Neural progenitor cell (in vitro differentiated cells): ENCODE measurements at regions not wholly inside any gene's neighbourhood (a gene's known extent, or its start where the extent isn't known, plus 50 kb on each side); places are given as distances from the start of the nearest gene placed in this dataset.

Experiments
- DNase-seq: peaks from one replicate; pipeline ENCODE4 v3.0.0-alpha.2; 2016; ENCODE audit warnings: low spot score
- H2AFZ ChIP-seq: fragments of 200-600 bp; sonication (generic); replicated peaks from 2 replicates; pipeline ENCODE4 v1.6.1; 2016; ENCODE audit warnings: antibody characterized with exemption
- H3F3A ChIP-seq: fragments of 200-600 bp; sonication (generic); 2 replicates; pipeline ENCODE4 v1.6.1; 2016; ENCODE audit warnings: antibody characterized with exemption, low read depth
- H3K27ac ChIP-seq: fragments of 200-600 bp; sonication (generic); 2 replicates; pipeline ENCODE4 v1.5.1; 2016; ENCODE audit warnings: mild to moderate bottlenecking
- H3K27me3 ChIP-seq: fragments of 200-600 bp; sonication (generic); 2 replicates; pipeline ENCODE4 v1.6.1; 2016; ENCODE audit warnings: mild to moderate bottlenecking, moderate library complexity
- H3K36me3 ChIP-seq: fragments of 200-600 bp; sonication (generic); 2 replicates; pipeline ENCODE4 v1.5.1; 2016
- H3K4me1 ChIP-seq: fragments of 200-600 bp; sonication (generic); 2 replicates; pipeline ENCODE4 v1.6.1; 2016; ENCODE audit warnings: mixed run types
- H3K4me2 ChIP-seq: fragments of 200-600 bp; sonication (generic); 2 replicates; pipeline ENCODE4 v1.6.1; 2016
- H3K4me3 ChIP-seq: fragments of 200-600 bp; sonication (generic); 2 replicates; pipeline ENCODE4 v1.5.1; 2016
- H3K79me2 ChIP-seq: fragments of 200-600 bp; sonication (generic); 2 replicates; pipeline ENCODE4 v1.6.1; 2016; ENCODE audit warnings: low read depth
- H3K9ac ChIP-seq: fragments of 200-600 bp; sonication (generic); 2 replicates; pipeline ENCODE4 v1.6.1; 2016
- H3K9me3 ChIP-seq: fragments of 200-600 bp; sonication (generic); 2 replicates; pipeline ENCODE4 v1.5.1; 2016; ENCODE audit warnings: low read depth
- H4K20me1 ChIP-seq: fragments of 200-600 bp; sonication (generic); 2 replicates; pipeline ENCODE4 v1.6.1; 2016; ENCODE audit warnings: low read depth
- H3K27ac Mint-ChIP-seq: 3 replicates; pipeline ENCODE4 v1.8.0; 2021; ENCODE audit warnings: mixed read lengths
- H3K27me3 Mint-ChIP-seq: 2 replicates; pipeline ENCODE4 v1.8.0; 2022; ENCODE audit warnings: low read depth, mild to moderate bottlenecking, inconsistent platforms, moderate library complexity, mixed read lengths; ENCODE audit not compliant: insufficient read depth
- H3K36me3 Mint-ChIP-seq: 3 replicates; pipeline ENCODE4 v1.8.0; 2021; ENCODE audit warnings: mixed read lengths
- H3K4me1 Mint-ChIP-seq: 3 replicates; pipeline ENCODE4 v1.8.0; 2021; ENCODE audit warnings: mixed read lengths
- H3K4me3 Mint-ChIP-seq: 3 replicates; pipeline ENCODE4 v1.8.0; 2021; ENCODE audit warnings: mild to moderate bottlenecking, moderate library complexity, mixed read lengths
- H3K9me3 Mint-ChIP-seq: 3 replicates; pipeline ENCODE4 v1.8.0; 2020; ENCODE audit warnings: mixed read lengths
- CTCF ChIP-seq: fragments of 200-600 bp; sonication (generic); IDR thresholded peaks from 2 replicates; pipeline ENCODE4 v1.5.1; 2017; ENCODE audit warnings: antibody characterized with exemption, mild to moderate bottlenecking
- EZH2 ChIP-seq: fragments of 200-600 bp; sonication (generic); IDR thresholded peaks from 2 replicates; pipeline ENCODE4 v1.6.1; 2017; ENCODE audit warnings: antibody characterized with exemption, mild to moderate bottlenecking, moderate library complexity
- EZH2phosphoT487 ChIP-seq: fragments of 200-600 bp; sonication (generic); IDR thresholded peaks from 2 replicates; pipeline ENCODE4 v1.6.1; 2017; ENCODE audit warnings: antibody characterized with exemption

- no peak overlapping the region for H3K27ac Mint-ChIP-seq
- H3K4me1 ChIP-seq = peaks cover 6% of the 10 kb centered on the region
Observed at GRCh38 chr7:156577645-156578577, 62.7 kb upstream of the RNF32 start.

GRCh38 chr7:156576216-156577058 lies 64.1 kb upstream of the RNF32 start:
- Histone ChIP-seq H3K79me2 (no peaks in the 10 kb centered on the region), H3K9me3 (peaks cover 6% of the 10 kb centered on the region), H3F3A (no peaks in the 10 kb centered on the region), H3K4me3 (no peak overlapping the region), H3K4me1 (peaks cover 6% of the 10 kb centered on the region), H3K4me2 (no peak overlapping the region), H3K36me3 (no peaks in the 10 kb centered on the region), H3K27ac (no peak overlapping the region), H3K9ac (no peak overlapping the region), H2AFZ (no peak overlapping the region), H3K27me3 (no peaks in the 10 kb centered on the region), H4K20me1 (no peaks in the 10 kb centered on the region)
- H3K9me3 Mint-ChIP-seq = no peaks in the 10 kb centered on the region
- H3K4me1 Mint-ChIP-seq = no peaks in the 10 kb centered on the region
- H3K27me3 Mint-ChIP-seq = peaks cover 5% of the 10 kb centered on the region
- DNase-seq = no peak
- no peak overlapping the region for H3K4me3 Mint-ChIP-seq
- no peak overlapping the region for H3K27ac Mint-ChIP-seq
- H3K36me3 Mint-ChIP-seq = no peaks in the 10 kb centered on the region
- TF ChIP-seq EZH2 (no peak), EZH2phosphoT487 (no peak), CTCF (no peak)

More at GRCh38 chr7:156577645-156578577, 62.7 kb upstream of the RNF32 start:
- Histone ChIP-seq H4K20me1 (no peaks in the 10 kb centered on the region), H3K27ac (no peak overlapping the region), H3K36me3 (no peaks in the 10 kb centered on the region), H3K4me3 (no peak overlapping the region), H2AFZ (no peak overlapping the region), H3K4me2 (no peak overlapping the region), H3F3A (no peaks in the 10 kb centered on the region), H3K9me3 (peaks cover 6% of the 10 kb centered on the region), H3K9ac (no peak overlapping the region), H3K27me3 (no peaks in the 10 kb centered on the region), H3K79me2 (no peaks in the 10 kb centered on the region)
- Mint-ChIP-seq H3K4me3 (no peak overlapping the region), H3K36me3 (no peaks in the 10 kb centered on the region), H3K9me3 (no peaks in the 10 kb centered on the region), H3K4me1 (no peaks in the 10 kb centered on the region), H3K27me3 (peaks cover 5% of the 10 kb centered on the region)
- DNase-seq = no peak
- TF ChIP-seq CTCF (no peak), EZH2 (no peak), EZH2phosphoT487 (no peak)

DNA sequence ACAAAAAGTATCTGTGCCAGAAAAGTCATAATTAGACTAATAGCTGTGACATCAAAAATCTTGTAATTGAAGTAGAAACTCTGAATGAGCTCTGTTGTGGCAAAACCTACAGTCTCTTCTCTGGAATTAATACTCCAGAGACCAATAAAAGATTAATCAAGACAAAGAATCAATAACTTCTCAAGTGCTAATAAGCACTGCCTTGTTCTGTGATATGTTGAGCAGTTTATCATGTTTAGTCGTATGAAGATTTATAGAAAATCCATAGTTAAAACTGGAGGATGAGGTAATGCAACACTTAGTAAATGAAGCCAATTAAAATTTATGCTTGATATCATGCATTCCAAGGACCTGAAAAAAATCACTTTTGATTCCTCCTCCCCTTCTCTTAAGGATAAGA lies 72.3 kb upstream of the RNF32 start:
- no peak overlapping the region for H3K4me3 Mint-ChIP-seq

More for the DNA sequence above, 72.3 kb upstream of the RNF32 start:
- H3K4me1 Mint-ChIP-seq = no peaks in the 10 kb centered on the region
- no peak for TF ChIP-seq EZH2phosphoT487
- TF ChIP-seq CTCF = no peak
- TF ChIP-seq EZH2 = no peak
- H3K9me3 ChIP-seq = no peaks in the 10 kb centered on the region
- no peak overlapping the region for H3K27ac ChIP-seq
- peaks cover 4% of the 10 kb centered on the region for H3K36me3 Mint-ChIP-seq
- DNase-seq = no peak
- H3F3A ChIP-seq = no peaks in the 10 kb centered on the region
- H3K27me3 ChIP-seq = no peaks in the 10 kb centered on the region
- H3K9ac ChIP-seq = no peak overlapping the region
- no peak overlapping the region for H2AFZ ChIP-seq
- peaks cover 15% of the 10 kb centered on the region for H3K9me3 Mint-ChIP-seq
- H3K4me3 ChIP-seq = no peak overlapping the region
- H3K27me3 Mint-ChIP-seq = no peaks in the 10 kb centered on the region
- no peak overlapping the region for H3K4me2 ChIP-seq
- no peaks in the 10 kb centered on the region for H3K79me2 ChIP-seq
- no peak overlapping the region for H3K27ac Mint-ChIP-seq
- H3K4me1 ChIP-seq = peaks cover under 1% of the 10 kb centered on the region
- no peaks in the 10 kb centered on the region for H3K36me3 ChIP-seq
- no peaks in the 10 kb centered on the region for H4K20me1 ChIP-seq
